ENCODE measurements at regions not wholly inside any gene's neighbourhood (a gene's known extent, or its start where the extent isn't known, plus 50 kb on each side); places are given as distances from the start of the nearest gene placed in this dataset.
"Not testable (repeated sequence)": the region's sequence is repeated elsewhere in the genome, so short reads cannot be mapped to it uniquely, and the experiment has no call there.

GRCh38 chr6:21282360-21282759 lies 311.2 kb upstream of the SOX4 start:
- in situ Hi-C loops (cut with MboI; ENCODE audit: low pct_unique_long_range_greater_than_20kb, low sequenced_read_pairs, unreplicated experiment), result not testable (repeated sequence)

DNA sequence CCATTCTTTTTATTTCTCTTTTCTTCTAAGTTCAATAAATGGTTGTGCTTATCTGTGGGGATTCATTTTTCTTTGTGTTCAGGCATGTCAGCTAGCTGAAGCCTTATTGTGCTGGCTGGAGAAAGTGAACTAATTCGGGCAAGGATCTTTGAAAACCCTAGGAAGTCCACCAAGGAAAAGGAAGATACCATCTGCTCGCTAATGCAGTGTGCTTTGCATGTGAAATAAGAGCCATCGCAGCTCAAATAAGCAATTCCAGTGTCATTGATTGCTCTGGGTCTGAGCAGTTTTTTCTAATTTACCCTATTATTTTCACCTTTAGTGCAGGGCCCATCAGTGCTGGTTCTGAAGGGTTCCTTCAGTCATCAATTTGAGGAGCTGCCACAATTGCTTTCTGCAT lies 309.4 kb upstream of the SOX4 start:
- in situ Hi-C loops (cut with MboI; ENCODE audit: low pct_unique_long_range_greater_than_20kb, low sequenced_read_pairs, unreplicated experiment), result no loop called here
- TF ChIP-seq, protein P1, sequence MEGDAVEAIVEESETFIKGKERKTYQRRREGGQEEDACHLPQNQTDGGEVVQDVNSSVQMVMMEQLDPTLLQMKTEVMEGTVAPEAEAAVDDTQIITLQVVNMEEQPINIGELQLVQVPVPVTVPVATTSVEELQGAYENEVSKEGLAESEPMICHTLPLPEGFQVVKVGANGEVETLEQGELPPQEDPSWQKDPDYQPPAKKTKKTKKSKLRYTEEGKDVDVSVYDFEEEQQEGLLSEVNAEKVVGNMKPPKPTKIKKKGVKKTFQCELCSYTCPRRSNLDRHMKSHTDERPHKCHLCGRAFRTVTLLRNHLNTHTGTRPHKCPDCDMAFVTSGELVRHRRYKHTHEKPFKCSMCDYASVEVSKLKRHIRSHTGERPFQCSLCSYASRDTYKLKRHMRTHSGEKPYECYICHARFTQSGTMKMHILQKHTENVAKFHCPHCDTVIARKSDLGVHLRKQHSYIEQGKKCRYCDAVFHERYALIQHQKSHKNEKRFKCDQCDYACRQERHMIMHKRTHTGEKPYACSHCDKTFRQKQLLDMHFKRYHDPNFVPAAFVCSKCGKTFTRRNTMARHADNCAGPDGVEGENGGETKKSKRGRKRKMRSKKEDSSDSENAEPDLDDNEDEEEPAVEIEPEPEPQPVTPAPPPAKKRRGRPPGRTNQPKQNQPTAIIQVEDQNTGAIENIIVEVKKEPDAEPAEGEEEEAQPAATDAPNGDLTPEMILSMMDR (IDR thresholded peaks at IDR 0.05; ENCODE audit: extremely low read depth, insufficient read depth, missing control alignments), result no peak

More at GRCh38 chr6:21282360-21282759, 311.2 kb upstream of the SOX4 start:
- DNase-seq (ENCODE audit: low spot score), result not testable (repeated sequence)

DNA sequence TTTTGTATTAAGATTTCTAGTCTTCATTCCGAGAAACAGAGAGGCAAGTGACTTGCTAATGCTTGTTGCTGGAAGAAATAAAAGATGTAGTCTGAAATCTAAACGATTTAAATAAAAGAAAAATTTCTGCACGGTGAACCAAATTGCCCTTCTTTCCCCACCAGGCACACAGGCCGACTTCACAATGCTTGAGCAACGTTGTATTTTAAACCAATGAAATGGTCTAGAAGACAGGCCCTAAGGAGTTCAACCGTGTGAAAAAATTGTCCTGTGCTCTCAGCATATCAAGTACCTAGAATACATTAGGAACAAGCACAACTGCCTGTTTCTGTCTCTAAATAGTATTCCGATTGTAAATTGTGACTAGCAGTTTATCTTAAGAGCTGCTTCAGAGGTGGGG lies 308.8 kb upstream of the SOX4 start:
- in situ Hi-C loops (cut with MboI; ENCODE audit: low pct_unique_long_range_greater_than_20kb, low sequenced_read_pairs, unreplicated experiment), result no loop called here
- DNase-seq (ENCODE audit: low spot score), result no peak
- TF ChIP-seq, protein P1 (IDR thresholded peaks at IDR 0.05; ENCODE audit: extremely low read depth, insufficient read depth, missing control alignments), result no peak

More for the DNA sequence above, 309.4 kb upstream of the SOX4 start:
- no peak for DNase-seq (ENCODE audit: low spot score)

- in situ Hi-C loops (cut with MboI; ENCODE audit: low pct_unique_long_range_greater_than_20kb, low sequenced_read_pairs, unreplicated experiment), result no loop called here
- TF ChIP-seq, protein P1 (IDR thresholded peaks at IDR 0.05; ENCODE audit: extremely low read depth, insufficient read depth, missing control alignments), result no peak
- no peak for DNase-seq (ENCODE audit: low spot score)
These were observed 299.4 kb upstream of the SOX4 start for GRCh38 chr6:21294144-21294543.

- in situ Hi-C loops (cut with MboI; ENCODE audit: low pct_unique_long_range_greater_than_20kb, low sequenced_read_pairs, unreplicated experiment), result no loop called here
- DNase-seq (ENCODE audit: low spot score), result no peak
- TF ChIP-seq, protein P1 (IDR thresholded peaks at IDR 0.05; ENCODE audit: extremely low read depth, insufficient read depth, missing control alignments), result no peak
These were observed 297.9 kb upstream of the SOX4 start for GRCh38 chr6:21295506-21296240.

DNA sequence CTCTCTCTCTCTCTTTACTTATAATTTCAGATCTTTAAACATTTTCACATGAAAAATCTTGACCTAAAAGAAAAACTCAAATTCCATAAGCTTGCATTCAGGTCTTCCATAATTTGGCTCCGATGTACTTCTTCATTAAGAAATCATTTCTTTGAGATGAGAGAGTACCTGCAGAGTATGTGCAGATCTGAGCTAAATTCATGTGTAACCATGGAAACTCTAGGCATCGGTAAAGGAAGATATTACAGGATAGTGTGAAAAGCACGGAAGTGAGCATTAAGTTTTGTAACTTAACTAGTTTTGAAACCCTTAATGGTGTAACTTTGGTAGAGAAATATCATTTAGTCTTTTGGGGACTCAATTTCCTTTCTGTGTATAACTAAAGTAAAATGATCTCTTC lies 295.9 kb upstream of the SOX4 start:
- in situ Hi-C loops (cut with MboI; ENCODE audit: low pct_unique_long_range_greater_than_20kb, low sequenced_read_pairs, unreplicated experiment), result no loop called here
- DNase-seq (ENCODE audit: low spot score), result no peak
- TF ChIP-seq, protein P1 (IDR thresholded peaks at IDR 0.05; ENCODE audit: extremely low read depth, insufficient read depth, missing control alignments), result no peak

- in situ Hi-C loops (cut with MboI; ENCODE audit: low pct_unique_long_range_greater_than_20kb, low sequenced_read_pairs, unreplicated experiment), result no loop called here
- TF ChIP-seq, protein P1 (IDR thresholded peaks at IDR 0.05; ENCODE audit: extremely low read depth, insufficient read depth, missing control alignments), result no peak
- no peak for DNase-seq (ENCODE audit: low spot score)
These were observed 294.3 kb upstream of the SOX4 start for GRCh38 chr6:21299216-21299615.
